Astrocyte (in vitro differentiated cells and primary cell): ENCODE measurements at regions not wholly inside any gene's neighbourhood (a gene's known extent, or its start where the extent isn't known, plus 50 kb on each side); places are given as distances from the start of the nearest gene placed in this dataset.
A peak's percentile ranks its signal among the peaks of the same experiment; 100 is the strongest.

ENCODE experiments used
- DNase-seq: peaks from one replicate; pipeline ENCODE4 v3.0.0-alpha.2; 2010; ENCODE audit warnings: low read depth
- FAIRE-seq: peaks from 2 replicates; lab custom pipeline; 2011; peaks lifted over from hg19 to GRCh38; lab: Jason Lieb, UNC
- H2AFZ ChIP-seq: 2 replicates; pipeline ENCODE4 v1.6.0; 2012; ENCODE audit warnings: low read depth, low read length, inconsistent platforms
- H3K27ac ChIP-seq: 2 replicates; pipeline ENCODE4 v1.5.1; 2011; ENCODE audit warnings: low read depth, low read length, inconsistent platforms
- H3K27me3 ChIP-seq: 2 replicates; pipeline ENCODE4 v1.6.0; 2011; ENCODE audit warnings: low read length, inconsistent platforms; ENCODE audit not compliant: insufficient read depth
- H3K36me3 ChIP-seq: 2 replicates; pipeline ENCODE4 v1.5.1; 2011; ENCODE audit warnings: low read length, inconsistent platforms; ENCODE audit not compliant: insufficient read depth
- H3K4me1 ChIP-seq: 2 replicates; pipeline ENCODE4 v1.5.1; 2011; ENCODE audit warnings: low read length, inconsistent platforms; ENCODE audit not compliant: insufficient read depth
- H3K4me2 ChIP-seq: 2 replicates; pipeline ENCODE4 v1.6.0; 2012; ENCODE audit warnings: low read length, inconsistent platforms
- H3K4me3 ChIP-seq: 2 replicates; pipeline ENCODE4 v1.5.1; 2011; ENCODE audit warnings: low read depth, mild to moderate bottlenecking, low read length, inconsistent platforms; ENCODE audit not compliant: insufficient read depth
- H3K79me2 ChIP-seq: 2 replicates; pipeline ENCODE4 v1.6.0; 2012; ENCODE audit warnings: mild to moderate bottlenecking, low read length, inconsistent platforms; ENCODE audit not compliant: insufficient read depth
- H3K9ac ChIP-seq: 2 replicates; pipeline ENCODE4 v1.6.0; 2012; ENCODE audit warnings: mild to moderate bottlenecking, low read length, inconsistent platforms
- H3K9me3 ChIP-seq: 2 replicates; pipeline ENCODE4 v1.5.1; 2012; ENCODE audit warnings: low read depth, mild to moderate bottlenecking, low read length, inconsistent platforms; ENCODE audit not compliant: insufficient read depth
- H4K20me1 ChIP-seq: 2 replicates; pipeline ENCODE4 v1.6.0; 2012; ENCODE audit warnings: low read length, inconsistent platforms; ENCODE audit not compliant: insufficient read depth
- H3K27ac Mint-ChIP-seq: one replicate; pipeline ENCODE4 v1.8.0; 2021; ENCODE audit warnings: mild to moderate bottlenecking, mixed read lengths; ENCODE audit not compliant: unreplicated experiment
- H3K27me3 Mint-ChIP-seq: one replicate; pipeline ENCODE4 v1.8.0; 2021; ENCODE audit warnings: low read depth, mixed read lengths; ENCODE audit not compliant: unreplicated experiment
- H3K36me3 Mint-ChIP-seq: one replicate; pipeline ENCODE4 v1.8.0; 2021; ENCODE audit warnings: low read depth, mixed read lengths; ENCODE audit not compliant: unreplicated experiment
- H3K4me1 Mint-ChIP-seq: one replicate; pipeline ENCODE4 v1.8.0; 2021; ENCODE audit warnings: low read depth, mixed read lengths; ENCODE audit not compliant: unreplicated experiment
- H3K4me3 Mint-ChIP-seq: one replicate; pipeline ENCODE4 v1.8.0; 2021; ENCODE audit warnings: mild to moderate bottlenecking, moderate library complexity, mixed read lengths; ENCODE audit not compliant: unreplicated experiment
- H3K9me3 Mint-ChIP-seq: one replicate; pipeline ENCODE4 v1.8.0; 2021; ENCODE audit warnings: mild to moderate bottlenecking, mixed read lengths; ENCODE audit not compliant: unreplicated experiment
- CTCF ChIP-seq: IDR thresholded peaks from 2 replicates; pipeline ENCODE4 v1.5.1; 2011; ENCODE audit warnings: low read depth, mild to moderate bottlenecking, inconsistent platforms, low read length, moderate library complexity; ENCODE audit not compliant: insufficient read depth
- EZH2 ChIP-seq: IDR thresholded peaks from 2 replicates; pipeline ENCODE4 v1.6.1; 2012; ENCODE audit warnings: mild to moderate bottlenecking, low read length, inconsistent platforms; ENCODE audit not compliant: insufficient read depth

GRCh38 chr1:232386294-232386693, 243.6 kb downstream of the SIPA1L2 start:
- no peaks in the 10 kb centered on the region for H3K36me3 ChIP-seq
- H3K9ac ChIP-seq: no peak overlapping the region
- Mint-ChIP-seq H3K27ac (no peak overlapping the region), H3K9me3 (peaks cover 3% of the 10 kb centered on the region), H3K36me3 (no peaks in the 10 kb centered on the region), H3K27me3 (peaks cover 2% of the 10 kb centered on the region), H3K4me3 (no peak overlapping the region), H3K4me1 (peaks cover 23% of the 10 kb centered on the region)
- H3K4me1 ChIP-seq: peaks cover 19% of the 10 kb centered on the region
- no peak overlapping the region for H3K4me3 ChIP-seq
- no peak overlapping the region for H2AFZ ChIP-seq
- FAIRE-seq: no peak
- DNase-seq: no peak
- H3K4me2 ChIP-seq: no peak overlapping the region
- H4K20me1 ChIP-seq: no peaks in the 10 kb centered on the region
- TF ChIP-seq CTCF: no peak
- no peak for TF ChIP-seq EZH2
- H3K27ac ChIP-seq: no peak overlapping the region
- H3K27me3 ChIP-seq: no peaks in the 10 kb centered on the region
- H3K9me3 ChIP-seq: no peaks in the 10 kb centered on the region
- no peaks in the 10 kb centered on the region for H3K79me2 ChIP-seq

GRCh38 chr1:232385221-232385620, 244.7 kb downstream of the SIPA1L2 start:
- Mint-ChIP-seq H3K9me3 (peaks cover 3% of the 10 kb centered on the region), H3K4me1 (peaks cover 23% of the 10 kb centered on the region), H3K36me3 (no peaks in the 10 kb centered on the region), H3K27me3 (peaks cover 2% of the 10 kb centered on the region), H3K4me3 (peak overlapping the region; percentile 28), H3K27ac (peak overlapping the region; percentile 5)
- DNase-seq (peak; percentile 79), FAIRE-seq (no peak)
- Histone ChIP-seq H3K4me3 (no peak overlapping the region), H3K27ac (no peak overlapping the region), H4K20me1 (no peaks in the 10 kb centered on the region), H3K4me1 (peaks cover 19% of the 10 kb centered on the region), H3K4me2 (peak overlapping the region; percentile 39), H3K79me2 (no peaks in the 10 kb centered on the region), H3K36me3 (no peaks in the 10 kb centered on the region), H3K9ac (no peak overlapping the region), H3K27me3 (peaks cover 2% of the 10 kb centered on the region), H3K9me3 (no peaks in the 10 kb centered on the region), H2AFZ (peak overlapping the region; percentile 21)
- TF ChIP-seq CTCF: no peak
- TF ChIP-seq EZH2: no peak

- no peaks in the 10 kb centered on the region for H3K36me3 ChIP-seq
- H4K20me1 ChIP-seq: no peaks in the 10 kb centered on the region
- H3K9me3 Mint-ChIP-seq: no peaks in the 10 kb centered on the region
- H3K79me2 ChIP-seq: no peaks in the 10 kb centered on the region
- H3K4me3 ChIP-seq: no peak overlapping the region
- no peak overlapping the region for H3K4me2 ChIP-seq
- H3K27me3 ChIP-seq: peaks cover 2% of the 10 kb centered on the region
- no peak overlapping the region for H3K9ac ChIP-seq
- H3K4me3 Mint-ChIP-seq: no peak overlapping the region
- no peak for DNase-seq
- H3K4me1 ChIP-seq: peaks cover 19% of the 10 kb centered on the region
- H3K36me3 Mint-ChIP-seq: no peaks in the 10 kb centered on the region
- peak overlapping the region; percentile 70 for H3K27ac Mint-ChIP-seq
- no peak overlapping the region for H3K27ac ChIP-seq
- no peak for TF ChIP-seq EZH2
- peaks cover 23% of the 10 kb centered on the region for H3K4me1 Mint-ChIP-seq
- no peak for FAIRE-seq
- no peak overlapping the region for H2AFZ ChIP-seq
- no peaks in the 10 kb centered on the region for H3K9me3 ChIP-seq
- peaks cover 2% of the 10 kb centered on the region for H3K27me3 Mint-ChIP-seq
Observed at GRCh38 chr1:232384171-232384883, 245.6 kb downstream of the SIPA1L2 start.
